ENCODE measurements at regions not wholly inside any gene's neighbourhood (a gene's known extent, or its start where the extent isn't known, plus 50 kb on each side); places are given as distances from the start of the nearest gene placed in this dataset.

DNA sequence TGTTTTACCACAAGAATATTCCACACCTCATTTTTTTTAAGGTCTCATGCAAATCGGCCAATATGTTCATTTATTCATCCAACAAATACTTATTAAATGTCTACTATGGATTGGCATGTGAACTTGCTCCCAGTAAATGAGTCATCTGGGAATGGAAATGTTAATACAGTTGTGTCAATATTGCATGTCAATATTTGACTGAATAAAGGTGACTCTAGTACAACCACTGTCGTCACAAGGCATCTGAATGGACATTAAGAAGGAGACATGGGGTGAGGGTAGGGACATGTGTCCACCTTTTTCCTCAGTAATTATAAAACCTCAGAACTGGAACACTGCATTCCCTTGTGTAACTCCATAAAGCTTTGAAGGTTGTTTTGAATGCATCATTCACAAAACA is 365.4 kb downstream of the ADCYAP1 start:
- Mint-ChIP-seq H3K4me3 (no peak overlapping the region), H3K4me1 (no peaks in the 10 kb centered on the region), H3K9me3 (no peaks in the 10 kb centered on the region), H3K27ac (no peak overlapping the region), H3K27me3 (ENCODE audit: insufficient read depth) (no peaks in the 10 kb centered on the region), H3K36me3 (ENCODE audit: low read depth) (no peaks in the 10 kb centered on the region)
- Histone ChIP-seq H3K4me1 (ENCODE audit: control insufficient read depth, insufficient read depth, low read length) (peaks cover 3% of the 10 kb centered on the region), H3K27me3 (ENCODE audit: control insufficient read depth, insufficient read depth, low read length, poor library complexity, severe bottlenecking) (no peaks in the 10 kb centered on the region), H3K4me3 (ENCODE audit: low read length) (no peak overlapping the region), H3K9me3 (ENCODE audit: control insufficient read depth, low read length) (no peaks in the 10 kb centered on the region), H3K27ac (ENCODE audit: low read depth, low read length) (no peak overlapping the region), H3K9ac (ENCODE audit: extremely low read depth, low read length, poor library complexity, severe bottlenecking) (no peak overlapping the region), H3K36me3 (ENCODE audit: control insufficient read depth, insufficient read depth, low read length) (no peaks in the 10 kb centered on the region)
- DNase-seq = no peak
- TF ChIP-seq, protein P1, sequence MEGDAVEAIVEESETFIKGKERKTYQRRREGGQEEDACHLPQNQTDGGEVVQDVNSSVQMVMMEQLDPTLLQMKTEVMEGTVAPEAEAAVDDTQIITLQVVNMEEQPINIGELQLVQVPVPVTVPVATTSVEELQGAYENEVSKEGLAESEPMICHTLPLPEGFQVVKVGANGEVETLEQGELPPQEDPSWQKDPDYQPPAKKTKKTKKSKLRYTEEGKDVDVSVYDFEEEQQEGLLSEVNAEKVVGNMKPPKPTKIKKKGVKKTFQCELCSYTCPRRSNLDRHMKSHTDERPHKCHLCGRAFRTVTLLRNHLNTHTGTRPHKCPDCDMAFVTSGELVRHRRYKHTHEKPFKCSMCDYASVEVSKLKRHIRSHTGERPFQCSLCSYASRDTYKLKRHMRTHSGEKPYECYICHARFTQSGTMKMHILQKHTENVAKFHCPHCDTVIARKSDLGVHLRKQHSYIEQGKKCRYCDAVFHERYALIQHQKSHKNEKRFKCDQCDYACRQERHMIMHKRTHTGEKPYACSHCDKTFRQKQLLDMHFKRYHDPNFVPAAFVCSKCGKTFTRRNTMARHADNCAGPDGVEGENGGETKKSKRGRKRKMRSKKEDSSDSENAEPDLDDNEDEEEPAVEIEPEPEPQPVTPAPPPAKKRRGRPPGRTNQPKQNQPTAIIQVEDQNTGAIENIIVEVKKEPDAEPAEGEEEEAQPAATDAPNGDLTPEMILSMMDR (conservative IDR thresholded peaks at IDR 0.05) = no peak
- 100% methylated on average over 1 of the region's 2 CpGs; no CpG with 5 or more reads in 1 of the 2 experiments for WGBS, 2 experiments (ENCODE audit: insufficient coverage in 1 of 2, insufficient read length in 1 of 2)

GRCh38 chr18:1273469-1273868 is 368.8 kb downstream of the ADCYAP1 start:
- WGBS, 2 experiments (ENCODE audit: insufficient coverage in 1 of 2, insufficient read length in 1 of 2) = 93 to 100% methylated on average over 1 to 2 of the region's 2 CpGs

DNA sequence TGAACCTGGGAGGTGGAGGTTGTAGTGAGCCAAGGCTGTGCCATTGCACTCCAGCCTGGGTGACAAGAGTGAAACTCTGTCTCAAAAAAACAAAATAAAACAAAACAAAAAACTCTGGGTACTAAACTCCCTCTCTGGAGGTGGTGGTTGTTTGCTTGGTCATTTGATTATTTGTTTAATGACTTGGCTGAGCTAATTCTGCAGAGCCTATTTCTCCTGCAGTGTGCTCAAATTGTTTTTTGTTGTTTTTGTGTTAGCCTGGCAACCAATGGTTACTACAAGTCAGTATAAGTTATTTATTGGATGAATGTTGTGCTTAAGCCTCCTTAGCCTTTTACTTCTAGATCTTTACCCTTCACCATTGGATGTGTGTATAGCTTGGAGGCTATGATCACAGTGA is 387.5 kb downstream of the ADCYAP1 start:
- H3K27me3 ChIP-seq (ENCODE audit: control insufficient read depth, insufficient read depth, low read length, poor library complexity, severe bottlenecking) = no peaks in the 10 kb centered on the region
- DNase-seq = no peak
- Mint-ChIP-seq H3K27me3 (ENCODE audit: insufficient read depth) (no peaks in the 10 kb centered on the region), H3K36me3 (ENCODE audit: low read depth) (no peaks in the 10 kb centered on the region), H3K9me3 (no peaks in the 10 kb centered on the region), H3K4me3 (no peak overlapping the region), H3K27ac (no peak overlapping the region), H3K4me1 (peaks cover 2% of the 10 kb centered on the region)
- H3K4me1 ChIP-seq (ENCODE audit: control insufficient read depth, insufficient read depth, low read length) = no peaks in the 10 kb centered on the region
- no peak overlapping the region for H3K4me3 ChIP-seq (ENCODE audit: low read length)
- TF ChIP-seq, protein P1 (conservative IDR thresholded peaks at IDR 0.05) = no peak
- no peaks in the 10 kb centered on the region for H3K36me3 ChIP-seq (ENCODE audit: control insufficient read depth, insufficient read depth, low read length)
- no peaks in the 10 kb centered on the region for H3K9me3 ChIP-seq (ENCODE audit: control insufficient read depth, low read length)
- no peak overlapping the region for H3K27ac ChIP-seq (ENCODE audit: low read depth, low read length)
- H3K9ac ChIP-seq (ENCODE audit: extremely low read depth, low read length, poor library complexity, severe bottlenecking) = no peak overlapping the region

More at GRCh38 chr18:1273469-1273868, 368.8 kb downstream of the ADCYAP1 start:
- Mint-ChIP-seq H3K27ac (no peak overlapping the region), H3K4me3 (no peak overlapping the region), H3K27me3 (ENCODE audit: insufficient read depth) (no peaks in the 10 kb centered on the region), H3K36me3 (ENCODE audit: low read depth) (no peaks in the 10 kb centered on the region), H3K4me1 (no peaks in the 10 kb centered on the region), H3K9me3 (no peaks in the 10 kb centered on the region)
- H3K9me3 ChIP-seq (ENCODE audit: control insufficient read depth, low read length) = no peaks in the 10 kb centered on the region
- no peak overlapping the region for H3K4me3 ChIP-seq (ENCODE audit: low read length)
- H3K36me3 ChIP-seq (ENCODE audit: control insufficient read depth, insufficient read depth, low read length) = no peaks in the 10 kb centered on the region
- H3K27me3 ChIP-seq (ENCODE audit: control insufficient read depth, insufficient read depth, low read length, poor library complexity, severe bottlenecking) = no peaks in the 10 kb centered on the region
- no peaks in the 10 kb centered on the region for H3K4me1 ChIP-seq (ENCODE audit: control insufficient read depth, insufficient read depth, low read length)
- TF ChIP-seq, protein P1 (conservative IDR thresholded peaks at IDR 0.05) = no peak
- DNase-seq = no peak
- H3K9ac ChIP-seq (ENCODE audit: extremely low read depth, low read length, poor library complexity, severe bottlenecking) = no peak overlapping the region
- H3K27ac ChIP-seq (ENCODE audit: low read depth, low read length) = no peak overlapping the region
